ENCODE measurements at regions not wholly inside any gene's neighbourhood (a gene's known extent, or its start where the extent isn't known, plus 50 kb on each side); places are given as distances from the start of the nearest gene placed in this dataset.

DNA sequence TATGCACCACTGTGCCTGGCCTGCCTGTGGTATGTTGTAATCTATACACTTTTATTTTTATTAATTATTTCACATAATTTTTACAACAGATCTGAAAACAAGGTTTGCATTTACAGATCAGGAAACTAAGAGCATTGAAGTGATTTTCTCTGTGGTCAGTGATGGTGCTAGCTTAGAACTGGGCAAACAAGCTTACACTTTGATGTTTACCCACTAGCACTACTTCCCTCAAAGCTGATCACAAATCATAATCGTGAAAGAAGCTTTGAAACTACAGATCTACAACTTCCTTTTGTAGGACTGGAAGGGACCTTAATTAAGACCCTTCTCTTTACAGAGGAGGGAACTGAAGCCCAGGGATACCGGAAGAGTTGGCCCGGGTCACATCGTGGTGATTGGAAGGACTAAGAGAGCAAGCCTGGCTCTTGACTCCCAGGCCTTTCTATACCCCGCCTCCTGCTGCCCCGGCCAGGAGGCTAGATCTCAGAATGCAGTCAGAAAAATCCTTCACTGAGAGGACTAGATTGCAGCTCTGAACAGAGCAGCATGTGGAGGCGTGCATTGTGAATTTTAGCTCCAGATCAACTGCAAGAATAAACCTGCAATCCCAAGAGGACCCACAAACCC is 93.7 kb upstream of the ZNF827 start:
- TF ChIP-seq POLR2A (IDR thresholded peaks at IDR 0.05; ENCODE audit: low read depth, low read length) (no peak), POLR2AphosphoS5 (IDR thresholded peaks at IDR 0.05; ENCODE audit: low read depth, low read length) (no peak), PAX5 (IDR thresholded peaks at IDR 0.05; ENCODE audit: insufficient read depth, low read length, severe bottlenecking) (no peak), POU2F2 (IDR thresholded peaks at IDR 0.05; ENCODE audit: low read depth, low read length) (no peak), TAF1 (IDR thresholded peaks at IDR 0.05; ENCODE audit: low read depth, low read length) (no peak), SPI1 (IDR thresholded peaks at IDR 0.05; ENCODE audit: low read depth, low read length) (no peak)
- DNase-seq (ENCODE audit: insufficient read length, low spot score) (no peak), FAIRE-seq (peak; percentile 80)

DNA sequence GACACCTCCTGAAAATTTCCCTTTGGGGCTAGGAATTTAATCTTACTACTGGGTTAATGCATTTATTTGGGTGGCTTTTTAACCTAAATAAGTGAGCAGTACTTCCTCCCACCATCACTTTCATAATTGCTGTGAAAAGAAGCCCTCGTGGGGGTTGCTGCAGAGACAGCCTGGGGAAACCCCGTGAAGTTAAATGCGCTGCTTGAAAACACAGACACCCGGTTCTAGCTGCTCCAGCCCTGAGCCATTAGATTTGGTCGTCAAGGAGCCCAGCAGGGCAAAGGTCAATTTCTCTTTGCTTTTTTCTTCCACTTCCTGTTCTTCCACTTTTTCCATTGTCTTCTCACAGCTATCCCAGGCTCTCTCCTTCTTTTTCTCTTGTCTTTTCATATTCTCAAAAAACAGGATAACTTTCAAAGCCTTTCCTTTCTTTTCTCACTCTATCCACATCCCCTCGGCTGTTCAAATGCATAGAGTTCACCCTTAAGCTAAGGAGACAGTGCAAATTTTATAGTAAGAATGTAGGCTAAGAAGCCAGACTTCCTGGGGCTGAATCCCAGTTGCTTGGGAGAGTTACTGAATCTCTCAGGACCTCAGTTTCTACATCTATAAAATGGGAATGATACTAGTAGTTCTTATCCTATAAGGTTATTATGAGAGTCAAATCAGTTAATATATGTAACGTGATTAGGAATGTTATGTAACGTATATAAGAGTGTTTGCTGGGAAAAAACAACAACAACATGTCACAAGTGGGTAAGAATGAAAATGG is 91.5 kb upstream of the ZNF827 start:
- FAIRE-seq: peak; percentile 89
- no peak for DNase-seq (ENCODE audit: insufficient read length, low spot score)
- TF ChIP-seq SPI1 (IDR thresholded peaks at IDR 0.05; ENCODE audit: low read depth, low read length) (peak; percentile 49), POLR2AphosphoS5 (IDR thresholded peaks at IDR 0.05; ENCODE audit: low read depth, low read length) (no peak), POU2F2 (IDR thresholded peaks at IDR 0.05; ENCODE audit: low read depth, low read length) (no peak)

DNA sequence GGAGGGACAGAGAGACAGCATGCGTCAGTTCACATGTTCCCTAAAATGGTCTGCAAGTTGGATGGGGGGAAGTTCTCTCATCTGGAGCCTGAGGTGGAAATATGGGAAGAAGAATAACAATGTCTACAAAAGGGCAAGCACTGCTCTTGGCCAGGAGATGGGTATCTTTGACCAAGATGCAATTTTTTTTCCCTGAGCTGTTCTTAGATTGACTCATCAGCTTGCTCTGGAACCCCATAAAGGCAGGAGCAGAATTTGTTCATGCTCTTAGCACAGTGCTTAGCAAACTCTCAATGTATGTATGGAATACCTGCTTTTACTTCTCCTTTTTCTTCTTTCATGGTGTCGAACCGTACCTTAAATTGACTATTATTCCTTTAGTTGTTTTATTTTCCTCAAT is 90.5 kb upstream of the ZNF827 start:
- TF ChIP-seq PAX5 (IDR thresholded peaks at IDR 0.05; ENCODE audit: insufficient read depth, low read length, severe bottlenecking) (no peak), POLR2AphosphoS5 (IDR thresholded peaks at IDR 0.05; ENCODE audit: low read depth, low read length) (no peak), POLR2A (IDR thresholded peaks at IDR 0.05; ENCODE audit: low read depth, low read length) (no peak), POU2F2 (IDR thresholded peaks at IDR 0.05; ENCODE audit: low read depth, low read length) (no peak), SPI1 (IDR thresholded peaks at IDR 0.05; ENCODE audit: low read depth, low read length) (no peak), TAF1 (IDR thresholded peaks at IDR 0.05; ENCODE audit: low read depth, low read length) (no peak)
- DNase-seq (ENCODE audit: insufficient read length, low spot score) (no peak), FAIRE-seq (no peak)

DNA sequence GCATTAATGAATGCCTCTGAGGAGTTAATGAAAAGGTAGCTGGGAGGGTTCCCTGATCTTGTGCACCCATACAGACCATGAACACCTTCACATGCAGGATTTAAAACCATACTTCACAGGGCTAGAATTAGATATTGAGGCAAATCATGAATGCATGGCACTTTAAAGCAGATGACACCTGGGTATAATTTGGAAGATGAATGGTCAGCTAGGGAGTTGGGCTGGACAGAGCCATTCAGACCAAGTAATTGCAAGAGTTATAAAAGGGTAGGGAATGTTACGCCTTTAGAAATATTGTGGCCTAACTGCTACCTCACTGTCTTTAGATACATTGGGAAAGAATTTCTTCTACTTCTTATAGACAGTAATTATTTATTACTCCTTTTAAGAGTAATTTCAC is 89.1 kb upstream of the ZNF827 start:
- FAIRE-seq (peak; percentile 71), DNase-seq (ENCODE audit: insufficient read length, low spot score) (no peak)
- TF ChIP-seq PAX5 (IDR thresholded peaks at IDR 0.05; ENCODE audit: insufficient read depth, low read length, severe bottlenecking) (no peak), TAF1 (IDR thresholded peaks at IDR 0.05; ENCODE audit: low read depth, low read length) (no peak), POU2F2 (IDR thresholded peaks at IDR 0.05; ENCODE audit: low read depth, low read length) (no peak), SPI1 (IDR thresholded peaks at IDR 0.05; ENCODE audit: low read depth, low read length) (no peak), POLR2AphosphoS5 (IDR thresholded peaks at IDR 0.05; ENCODE audit: low read depth, low read length) (no peak), POLR2A (IDR thresholded peaks at IDR 0.05; ENCODE audit: low read depth, low read length) (no peak)

DNA sequence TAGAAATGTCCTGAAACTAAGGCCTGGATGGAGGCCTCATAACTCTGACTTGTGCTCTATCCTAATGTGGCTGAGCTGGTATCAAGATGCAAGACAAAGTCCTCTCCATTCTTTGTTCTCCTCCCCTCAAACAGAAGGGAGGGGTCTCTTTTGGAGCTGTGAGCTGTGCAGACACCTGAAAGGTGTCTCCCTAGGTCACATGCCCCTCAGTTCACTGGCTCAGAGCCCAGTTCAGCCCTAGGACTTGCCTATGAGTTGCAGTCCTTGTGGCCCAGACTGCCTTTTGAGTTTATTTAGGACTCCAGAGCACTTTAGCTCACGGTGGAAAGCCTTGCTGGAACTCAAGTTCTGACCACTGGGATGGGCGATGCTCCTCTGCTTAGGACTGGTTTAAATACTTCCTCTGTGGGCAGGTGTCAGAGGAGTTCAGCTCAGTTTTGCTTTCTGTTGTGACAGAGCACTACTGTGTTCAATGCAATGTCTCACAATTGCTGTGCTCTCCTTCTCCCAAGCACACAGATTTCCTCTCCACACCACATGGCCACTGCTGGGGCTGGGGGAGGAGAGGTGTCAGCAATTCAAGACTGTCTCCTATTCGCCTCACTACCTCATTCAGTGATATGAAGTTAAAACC is 84.8 kb upstream of the ZNF827 start:
- FAIRE-seq (peak; percentile 97), DNase-seq (ENCODE audit: insufficient read length, low spot score) (no peak)
- TF ChIP-seq POU2F2 (IDR thresholded peaks at IDR 0.05; ENCODE audit: low read depth, low read length): no peak
- no peak for TF ChIP-seq PAX5 (IDR thresholded peaks at IDR 0.05; ENCODE audit: insufficient read depth, low read length, severe bottlenecking)
- TF ChIP-seq SPI1 (IDR thresholded peaks at IDR 0.05; ENCODE audit: low read depth, low read length): 0 out of 2 replicates have a peak, but pooled peaks have one; percentile 8
- TF ChIP-seq POLR2AphosphoS5 (IDR thresholded peaks at IDR 0.05; ENCODE audit: low read depth, low read length): no peak
- no peak for TF ChIP-seq TAF1 (IDR thresholded peaks at IDR 0.05; ENCODE audit: low read depth, low read length)

DNA sequence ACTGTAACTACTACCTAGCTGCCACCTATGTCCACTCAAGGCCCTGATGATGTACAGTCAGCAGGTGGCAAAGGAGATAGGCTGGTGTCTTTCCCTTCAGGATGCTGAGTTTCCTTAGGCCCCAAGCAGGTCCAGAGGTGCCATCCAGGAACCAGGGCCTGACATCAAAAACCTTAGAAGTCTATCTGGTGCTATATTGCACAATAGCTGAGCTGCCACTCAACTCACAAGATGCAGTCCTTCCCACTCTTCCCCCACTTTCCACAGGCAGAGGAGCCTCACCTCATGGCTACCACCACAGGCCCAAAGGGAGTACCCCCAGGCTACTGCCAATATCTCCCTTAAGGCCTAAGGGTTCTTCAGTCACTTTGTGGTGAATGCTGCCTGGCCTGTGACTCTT is 83.9 kb upstream of the ZNF827 start:
- FAIRE-seq (no peak), DNase-seq (ENCODE audit: insufficient read length, low spot score) (no peak)
- no peak for TF ChIP-seq PAX5 (IDR thresholded peaks at IDR 0.05; ENCODE audit: insufficient read depth, low read length, severe bottlenecking)
- TF ChIP-seq POU2F2 (IDR thresholded peaks at IDR 0.05; ENCODE audit: low read depth, low read length): no peak
- no peak for TF ChIP-seq POLR2A (IDR thresholded peaks at IDR 0.05; ENCODE audit: low read depth, low read length)
- TF ChIP-seq TAF1 (IDR thresholded peaks at IDR 0.05; ENCODE audit: low read depth, low read length): no peak

DNA sequence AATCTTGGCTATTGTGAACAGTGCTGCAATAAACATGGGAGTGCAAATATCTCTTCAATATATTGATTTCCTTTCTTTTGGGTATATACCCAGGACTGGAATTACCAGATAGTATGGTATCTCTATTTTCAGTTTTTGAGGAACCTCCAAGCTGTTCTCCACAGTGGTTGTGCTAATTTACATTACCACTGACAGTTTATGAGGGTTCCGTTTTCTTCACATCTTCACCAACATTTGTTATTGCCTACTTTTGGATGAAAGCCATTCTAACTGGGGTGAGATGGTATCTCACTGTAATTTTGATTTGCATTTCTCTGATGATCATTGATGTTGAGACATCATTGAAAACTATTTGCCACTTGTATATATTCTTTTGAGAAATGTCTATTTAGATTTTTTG is 79.6 kb upstream of the ZNF827 start:
- FAIRE-seq: peak; percentile 63
- no peak for TF ChIP-seq POLR2AphosphoS5 (IDR thresholded peaks at IDR 0.05; ENCODE audit: low read depth, low read length)
- TF ChIP-seq POU2F2 (IDR thresholded peaks at IDR 0.05; ENCODE audit: low read depth, low read length): no peak
- no peak for TF ChIP-seq TAF1 (IDR thresholded peaks at IDR 0.05; ENCODE audit: low read depth, low read length)
- no peak for TF ChIP-seq POLR2A (IDR thresholded peaks at IDR 0.05; ENCODE audit: low read depth, low read length)
- TF ChIP-seq SPI1 (IDR thresholded peaks at IDR 0.05; ENCODE audit: low read depth, low read length): no peak
- TF ChIP-seq PAX5 (IDR thresholded peaks at IDR 0.05; ENCODE audit: insufficient read depth, low read length, severe bottlenecking): no peak
- no peak for DNase-seq (ENCODE audit: insufficient read length, low spot score)

DNA sequence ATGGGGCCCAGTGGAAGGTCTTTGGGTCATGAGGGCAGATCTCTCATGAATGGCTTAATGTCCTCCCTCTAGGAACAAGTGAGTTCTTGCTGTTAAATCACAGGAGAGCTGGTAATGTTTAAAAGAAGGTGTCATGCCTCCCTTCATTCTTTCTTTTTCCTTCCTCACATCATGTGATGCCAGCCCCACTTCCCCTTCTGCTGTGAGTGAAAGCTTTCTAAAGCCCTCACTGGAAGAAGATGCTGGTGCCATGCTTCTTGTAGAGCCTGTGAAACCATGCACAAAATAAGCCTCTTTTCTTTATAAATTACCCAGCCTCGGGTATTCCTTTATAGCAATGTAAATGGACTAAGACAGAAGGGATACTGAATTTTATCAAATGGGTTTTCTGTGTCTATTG is 66.1 kb upstream of the ZNF827 start:
- no peak for TF ChIP-seq PAX5 (IDR thresholded peaks at IDR 0.05; ENCODE audit: insufficient read depth, low read length, severe bottlenecking)
- no peak for TF ChIP-seq POU2F2 (IDR thresholded peaks at IDR 0.05; ENCODE audit: low read depth, low read length)
- TF ChIP-seq POLR2A (IDR thresholded peaks at IDR 0.05; ENCODE audit: low read depth, low read length): no peak
- TF ChIP-seq SPI1 (IDR thresholded peaks at IDR 0.05; ENCODE audit: low read depth, low read length): peak; percentile 40; the same call in 1 of the 2 replicates
- no peak for TF ChIP-seq POLR2AphosphoS5 (IDR thresholded peaks at IDR 0.05; ENCODE audit: low read depth, low read length)
- FAIRE-seq (no peak), DNase-seq (ENCODE audit: insufficient read length, low spot score) (no peak)

DNA sequence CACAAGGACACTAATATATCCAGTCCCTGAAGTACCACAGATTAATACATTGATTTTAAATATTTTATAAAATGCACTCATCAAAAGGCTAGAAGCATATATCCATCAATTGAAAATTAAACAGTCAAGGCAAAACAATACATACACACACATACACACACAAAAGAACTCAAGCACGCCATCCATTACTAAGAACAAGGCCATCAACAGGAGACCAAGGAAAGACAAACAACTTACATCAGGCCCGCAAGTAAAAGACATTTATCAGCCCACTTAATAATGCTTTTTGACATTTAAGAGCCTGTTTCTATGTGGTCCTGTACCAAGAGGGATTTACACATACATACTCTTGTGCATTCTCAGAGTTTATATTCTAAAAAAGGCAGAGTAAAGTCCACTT is 50.0 kb upstream of the ZNF827 start:
- TF ChIP-seq PAX5 (IDR thresholded peaks at IDR 0.05; ENCODE audit: insufficient read depth, low read length, severe bottlenecking) (no peak), POLR2AphosphoS5 (IDR thresholded peaks at IDR 0.05; ENCODE audit: low read depth, low read length) (no peak), TAF1 (IDR thresholded peaks at IDR 0.05; ENCODE audit: low read depth, low read length) (no peak), POU2F2 (IDR thresholded peaks at IDR 0.05; ENCODE audit: low read depth, low read length) (no peak), SPI1 (IDR thresholded peaks at IDR 0.05; ENCODE audit: low read depth, low read length) (no peak), POLR2A (IDR thresholded peaks at IDR 0.05; ENCODE audit: low read depth, low read length) (no peak)
- no peak for FAIRE-seq
- DNase-seq (ENCODE audit: insufficient read length, low spot score): no peak
